ENCODE measurements at regions not wholly inside any gene's neighbourhood (a gene's known extent, or its start where the extent isn't known, plus 50 kb on each side); places are given as distances from the start of the nearest gene placed in this dataset.

DNA sequence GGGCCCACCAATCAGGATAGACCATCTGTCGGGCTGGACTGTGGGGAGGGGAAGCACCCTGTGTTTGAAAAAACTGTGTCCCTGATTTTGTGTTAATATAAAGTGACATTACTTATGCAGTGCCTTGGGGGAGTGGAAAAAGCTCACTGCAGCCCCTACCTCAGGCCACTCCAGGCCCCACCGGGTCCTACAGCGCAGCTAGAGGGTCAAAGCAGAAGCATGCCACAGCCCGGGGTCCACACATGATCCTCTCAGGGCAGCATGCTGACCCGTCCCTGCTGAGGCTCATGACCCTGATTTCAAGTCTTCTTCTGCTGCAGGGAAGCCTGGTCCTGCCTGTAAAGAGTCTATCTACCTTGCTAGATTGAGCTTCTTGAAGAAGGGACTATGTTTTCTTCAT, 133.0 kb upstream of the PLCB4 start:
- no peak for DNase-seq (ENCODE audit: low spot score)

DNA sequence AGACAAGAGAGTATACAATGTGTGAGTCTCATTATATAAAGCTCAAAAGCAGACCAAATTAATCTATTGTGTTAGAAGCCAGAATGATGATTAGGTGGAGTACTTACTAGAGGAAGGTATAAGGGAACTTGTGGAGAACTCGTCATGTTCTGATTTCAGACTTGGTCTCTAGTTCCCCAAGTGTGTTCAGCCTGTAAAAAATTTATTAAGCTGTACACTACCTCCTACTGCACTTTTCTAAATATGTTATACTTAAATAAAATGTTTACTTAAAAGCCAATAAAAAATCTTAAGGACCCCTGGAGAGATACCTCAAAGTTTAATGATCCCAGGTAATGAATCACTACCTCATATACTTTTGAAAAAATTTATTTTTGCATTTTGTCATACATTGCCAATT, 130.4 kb upstream of the PLCB4 start:
- DNase-seq (ENCODE audit: low spot score), result no peak

DNA sequence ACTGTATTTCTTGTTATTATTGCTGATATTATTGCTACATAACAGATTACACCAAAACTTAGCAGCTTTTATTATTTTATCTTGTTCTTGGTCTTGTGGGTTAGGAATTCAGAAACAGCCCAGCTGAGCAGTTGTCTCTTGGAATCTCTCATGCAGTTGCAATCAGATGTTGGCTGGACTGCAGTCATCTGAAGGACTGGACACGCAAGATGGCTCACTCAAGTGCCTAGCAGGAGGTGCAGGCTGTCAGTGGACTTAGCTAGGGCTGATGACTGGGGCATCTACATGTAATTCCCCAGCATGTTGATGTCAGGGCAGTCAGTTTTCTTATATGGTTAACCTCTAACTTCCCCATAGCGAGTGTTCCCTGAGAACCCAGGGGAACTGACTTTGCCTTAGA, 128.6 kb upstream of the PLCB4 start:
- DNase-seq (ENCODE audit: low spot score), result peak; percentile 76

DNA sequence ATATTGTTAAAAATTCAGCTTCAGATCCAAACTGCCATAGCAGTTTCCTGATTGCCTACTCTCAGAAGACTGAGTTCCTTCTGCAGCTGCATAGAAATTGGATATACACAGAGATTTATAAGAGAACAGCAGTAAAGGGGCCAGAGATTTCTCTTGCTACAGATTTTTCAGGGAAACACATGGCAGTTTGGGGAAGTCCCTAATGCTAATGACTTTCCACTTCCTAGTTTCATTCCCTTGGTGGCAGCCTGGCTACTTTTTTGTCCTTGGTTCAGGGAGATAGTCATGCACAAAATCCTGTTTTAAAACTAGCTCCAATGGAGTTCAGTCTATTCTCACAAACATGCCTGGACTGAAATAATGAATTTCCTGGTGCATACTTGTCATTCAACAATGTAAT, 125.3 kb upstream of the PLCB4 start:
- DNase-seq (ENCODE audit: low spot score), result peak; percentile 59

DNA sequence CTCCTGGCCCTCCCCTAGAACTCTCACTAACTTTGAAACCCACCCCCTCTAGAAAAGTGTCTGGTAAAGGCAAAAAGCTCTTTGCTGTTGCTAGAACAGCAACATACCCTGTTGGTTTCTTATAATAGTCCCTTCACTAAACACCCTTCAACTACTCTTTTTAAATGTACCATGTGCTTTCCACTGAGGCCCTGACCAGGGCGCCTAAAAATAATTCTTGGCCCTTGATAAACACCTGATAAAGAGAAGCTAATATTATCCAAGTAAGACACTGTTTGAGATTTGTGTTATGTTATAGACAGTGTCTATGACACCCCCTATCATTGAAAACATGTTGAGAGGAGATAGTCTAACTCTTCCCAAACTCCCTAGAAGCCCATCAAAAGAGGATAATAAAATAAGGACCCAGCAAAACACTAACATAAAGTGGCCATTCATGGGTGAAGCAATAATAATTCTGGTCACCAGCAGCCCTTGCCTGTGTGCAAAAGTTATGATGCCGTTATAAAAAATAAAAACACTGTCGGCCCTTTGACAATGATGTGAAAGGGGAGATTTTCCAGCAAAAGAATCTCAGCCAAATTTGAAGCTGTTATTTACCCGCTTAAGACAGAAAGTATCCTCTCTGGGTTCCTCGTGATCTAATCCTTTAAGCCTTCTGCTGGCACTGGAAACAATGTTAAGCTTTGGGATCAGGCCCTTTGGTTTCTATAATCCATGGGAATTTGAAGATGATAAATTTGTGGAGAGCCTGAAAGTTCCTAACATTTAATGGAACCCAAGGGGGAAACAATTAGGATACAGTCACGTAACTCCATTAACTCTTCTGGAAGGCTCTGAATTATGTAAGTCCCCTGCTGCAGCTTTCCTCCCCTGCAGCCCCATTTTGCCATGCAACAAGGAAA, 122.6 kb upstream of the PLCB4 start:
- DNase-seq (ENCODE audit: low spot score), result no peak

DNA sequence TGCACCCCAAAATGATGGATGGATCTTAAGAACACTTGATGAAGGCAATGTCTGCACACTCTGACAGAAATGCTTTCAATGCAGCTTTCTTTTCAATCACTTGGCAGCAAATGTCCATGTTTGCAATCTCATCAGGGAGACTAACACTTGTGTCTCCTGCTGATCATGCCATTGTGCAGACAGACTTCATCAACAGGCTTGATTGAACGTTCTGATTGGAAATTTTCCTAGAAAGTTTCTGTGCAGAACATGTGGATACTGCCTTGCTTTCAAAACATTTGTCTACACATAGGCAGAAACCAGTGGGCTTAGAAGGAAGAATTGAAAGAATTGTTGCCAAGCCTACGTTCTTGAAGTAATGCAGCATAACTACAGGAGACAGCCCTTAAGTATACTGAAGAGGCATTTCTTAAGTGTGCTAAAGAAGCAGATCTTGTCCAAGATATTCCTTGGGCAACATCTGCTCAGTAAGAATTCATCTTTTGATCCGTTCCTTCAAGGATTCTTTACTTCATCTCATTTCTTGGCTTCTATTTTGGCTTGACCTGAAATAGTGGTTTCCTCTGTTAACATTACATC, 120.4 kb upstream of the PLCB4 start:
- no peak for DNase-seq (ENCODE audit: low spot score)

DNA sequence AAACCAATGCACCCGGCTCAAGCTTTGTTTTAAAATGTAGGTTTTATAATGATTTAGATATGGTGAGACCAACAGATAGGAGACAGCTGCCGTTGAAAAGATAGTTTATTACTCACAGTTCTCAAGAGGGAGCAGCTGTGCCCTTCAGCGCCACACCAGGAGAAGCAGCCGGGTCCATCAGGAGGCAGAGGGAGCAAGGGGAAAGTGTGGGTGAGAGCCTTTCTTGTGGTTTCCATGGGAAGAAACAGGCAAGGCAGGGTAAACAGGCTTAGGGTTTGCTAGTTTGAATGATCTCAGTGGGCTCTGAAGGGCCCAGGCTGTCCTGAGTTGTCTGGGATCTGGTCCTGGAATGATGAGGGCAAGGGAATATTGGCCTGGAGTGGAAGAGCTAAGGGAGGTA, 117.7 kb upstream of the PLCB4 start:
- no peak for DNase-seq (ENCODE audit: low spot score)

DNA sequence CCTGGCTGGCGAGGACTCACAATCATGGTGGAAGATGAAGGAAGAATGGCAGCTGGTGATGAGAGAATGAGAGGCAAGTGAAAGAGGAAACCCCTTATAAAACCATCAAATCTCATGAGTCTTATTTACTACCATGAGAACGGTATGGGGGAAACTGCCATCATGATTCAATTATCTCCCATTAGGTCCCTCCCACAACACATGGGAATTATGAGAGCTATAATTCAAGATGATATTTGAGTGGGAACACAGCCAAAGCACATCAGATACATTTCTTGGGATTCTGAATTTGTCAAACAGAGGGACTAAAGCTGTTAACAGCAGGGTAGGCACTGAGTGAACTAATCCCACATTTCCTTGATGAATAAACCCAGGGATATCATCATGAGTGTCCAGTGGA, 116.2 kb upstream of the PLCB4 start:
- DNase-seq (ENCODE audit: low spot score), result no peak

DNA sequence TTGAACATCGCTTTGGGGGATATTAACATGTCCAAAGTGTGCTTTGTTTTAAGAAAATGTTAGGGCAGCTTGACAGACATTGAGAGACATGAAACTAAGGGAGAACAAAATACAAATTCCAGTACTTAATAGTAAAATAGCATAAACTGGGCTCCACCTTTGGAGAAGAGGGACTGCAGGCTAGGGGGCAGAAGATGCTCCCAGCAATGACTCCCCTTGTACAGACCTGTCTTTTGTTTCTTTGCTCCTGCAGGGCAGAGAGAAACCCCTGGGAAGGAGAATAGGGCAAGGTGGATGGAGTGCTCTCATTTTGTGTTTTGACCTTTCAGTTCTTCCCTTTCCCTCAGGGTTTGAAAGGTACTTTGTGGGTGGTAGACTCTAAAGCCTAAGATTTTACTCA, 115.6 kb upstream of the PLCB4 start:
- DNase-seq (ENCODE audit: low spot score), result no peak

DNA sequence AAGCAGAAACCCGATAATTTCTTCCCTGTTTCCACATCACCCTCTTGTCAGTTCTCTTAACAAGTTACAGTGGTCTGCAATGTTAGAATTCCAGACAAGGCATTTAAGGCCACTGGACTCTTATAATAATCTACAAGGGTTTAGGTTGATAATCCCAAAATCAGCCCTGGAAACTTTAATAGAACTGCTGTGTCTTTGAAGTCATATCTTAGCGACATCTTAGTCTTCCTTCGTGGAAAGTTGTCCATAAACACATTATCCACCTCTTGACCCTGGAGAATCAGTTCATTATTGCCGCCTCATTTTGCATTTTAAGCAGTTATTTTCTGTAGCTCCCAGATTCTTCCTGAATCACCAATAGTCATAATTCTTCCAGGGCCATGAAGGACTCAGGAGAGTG, 108.6 kb upstream of the PLCB4 start:
- no peak for DNase-seq (ENCODE audit: low spot score)

DNA sequence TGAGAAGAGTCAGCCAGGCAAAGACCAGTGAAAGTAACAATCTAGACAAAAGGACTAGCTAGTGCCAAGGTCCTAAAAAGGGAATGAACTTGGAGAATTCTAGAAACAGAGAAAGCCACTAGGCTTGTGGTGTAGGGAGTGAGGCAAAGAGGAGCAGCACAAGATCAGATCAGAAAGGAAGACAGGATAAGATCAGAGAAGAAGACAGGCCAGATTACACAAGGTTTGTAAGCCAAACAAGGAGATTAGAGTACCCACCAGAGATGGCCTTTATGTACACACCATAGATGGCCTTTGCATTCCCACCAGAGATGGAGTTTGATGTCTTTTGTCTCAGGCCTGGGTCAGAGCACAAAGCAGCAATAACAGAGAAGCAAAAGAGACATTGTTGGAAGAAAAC, 105.6 kb upstream of the PLCB4 start:
- DNase-seq (ENCODE audit: low spot score), result no peak

DNA sequence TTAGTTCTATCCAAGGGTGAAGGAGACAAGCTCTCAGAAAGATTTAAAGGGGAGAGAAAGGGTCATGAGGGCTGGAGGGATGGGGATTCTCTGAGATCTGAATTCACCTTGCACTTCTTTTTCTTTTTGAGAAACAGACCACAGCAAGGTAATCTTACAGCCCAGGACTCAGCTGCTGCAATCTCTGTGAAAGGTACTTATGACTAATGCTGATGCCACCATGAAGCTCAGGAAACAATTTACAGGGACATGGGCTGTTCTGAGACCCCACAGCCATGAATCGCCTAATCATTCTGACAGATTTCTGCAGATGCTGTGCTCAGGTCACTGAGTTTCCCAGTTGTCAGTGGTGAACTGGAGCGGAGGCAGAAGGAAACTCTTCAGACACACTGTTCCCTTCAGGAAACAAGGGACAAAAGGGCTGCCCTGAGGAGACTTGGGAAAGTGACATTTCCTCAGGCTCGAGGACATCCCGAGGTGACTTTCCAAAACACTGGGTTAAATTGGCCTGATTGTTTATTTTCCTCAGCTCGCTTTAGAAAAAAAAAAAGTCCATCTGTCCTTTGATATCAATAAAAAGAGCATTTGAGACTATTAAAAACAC, 103.8 kb upstream of the PLCB4 start:
- peak; percentile 30 for DNase-seq (ENCODE audit: low spot score)

DNA sequence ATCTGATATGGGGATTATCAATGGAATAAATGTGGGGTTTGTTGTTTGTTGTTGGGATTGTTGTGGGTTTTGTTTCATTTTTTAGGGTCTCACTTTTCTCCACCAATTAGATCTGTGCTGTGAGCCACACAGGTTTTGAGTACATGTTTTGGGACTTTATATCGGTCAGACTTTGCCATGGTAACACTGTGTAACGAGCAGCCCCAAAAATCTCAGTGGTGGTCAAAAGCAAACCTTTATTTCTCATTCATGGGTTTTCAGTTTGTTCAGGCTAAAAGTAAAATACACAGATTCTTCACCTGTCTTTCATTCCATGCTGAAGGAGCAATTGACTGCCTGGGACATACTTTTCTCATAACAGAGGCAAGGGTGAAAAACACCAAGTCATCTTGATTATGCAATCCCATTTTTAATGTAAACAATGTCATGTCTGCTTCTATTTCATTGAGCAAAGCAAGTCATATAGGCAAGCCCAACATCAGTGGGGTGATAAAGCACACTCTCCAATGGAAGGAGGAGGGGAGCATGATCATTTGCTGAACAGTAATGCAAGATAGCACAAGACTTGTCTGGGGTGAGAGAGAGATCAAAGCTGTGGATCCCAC, 101.1 kb upstream of the PLCB4 start:
- DNase-seq (ENCODE audit: low spot score), result no peak

DNA sequence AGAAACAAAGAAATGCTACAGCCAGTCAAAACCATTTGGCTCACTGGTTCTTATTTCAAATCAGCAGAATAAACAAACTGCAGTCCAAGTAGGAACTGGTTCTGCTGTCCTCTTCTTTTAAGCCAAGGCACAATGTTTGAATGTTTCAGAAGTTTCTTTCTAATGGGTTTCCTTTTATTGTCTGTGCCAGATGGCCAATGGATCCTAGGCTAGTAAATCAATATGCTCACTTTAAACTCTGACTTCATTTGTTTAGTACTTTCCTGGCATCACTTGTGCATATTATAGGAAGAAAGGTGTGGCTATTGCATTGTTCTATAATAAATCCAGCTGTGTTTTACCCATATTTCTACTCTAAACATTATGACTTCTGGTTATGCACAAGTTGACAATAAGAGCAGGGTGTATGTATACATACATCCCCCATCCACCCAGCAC, 99.7 kb upstream of the PLCB4 start:
- no peak for DNase-seq (ENCODE audit: low spot score)

DNA sequence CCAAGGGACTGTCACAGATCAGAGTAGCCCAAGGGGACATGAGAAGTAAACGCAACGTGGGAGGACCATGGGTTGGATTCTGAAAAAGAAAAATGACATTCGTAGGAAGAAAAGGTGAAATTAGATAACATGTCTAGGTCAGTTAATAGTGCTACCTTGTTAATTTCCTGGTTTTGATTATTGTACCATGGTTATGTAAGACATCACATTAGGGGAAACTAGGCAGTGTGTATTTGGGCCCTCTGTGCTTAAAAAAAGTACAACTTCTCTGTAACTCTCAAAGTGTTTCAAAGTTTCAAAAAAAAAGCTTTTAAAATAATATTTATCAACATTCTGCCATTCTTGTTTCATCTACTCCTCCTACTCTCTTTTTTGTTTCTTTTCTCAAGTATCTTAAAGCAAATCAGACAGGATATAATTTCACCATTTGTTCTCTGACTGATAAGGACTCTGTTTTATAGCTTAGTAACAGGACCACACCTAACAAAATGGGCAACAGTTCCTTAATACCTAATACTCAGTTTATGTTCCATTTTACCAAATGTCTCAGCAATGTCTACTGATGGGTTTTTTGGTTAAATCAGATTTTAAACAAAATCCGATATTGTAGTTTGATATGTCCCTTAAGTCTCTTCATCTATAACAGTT, 97.1 kb upstream of the PLCB4 start:
- no peak for DNase-seq (ENCODE audit: low spot score)

DNA sequence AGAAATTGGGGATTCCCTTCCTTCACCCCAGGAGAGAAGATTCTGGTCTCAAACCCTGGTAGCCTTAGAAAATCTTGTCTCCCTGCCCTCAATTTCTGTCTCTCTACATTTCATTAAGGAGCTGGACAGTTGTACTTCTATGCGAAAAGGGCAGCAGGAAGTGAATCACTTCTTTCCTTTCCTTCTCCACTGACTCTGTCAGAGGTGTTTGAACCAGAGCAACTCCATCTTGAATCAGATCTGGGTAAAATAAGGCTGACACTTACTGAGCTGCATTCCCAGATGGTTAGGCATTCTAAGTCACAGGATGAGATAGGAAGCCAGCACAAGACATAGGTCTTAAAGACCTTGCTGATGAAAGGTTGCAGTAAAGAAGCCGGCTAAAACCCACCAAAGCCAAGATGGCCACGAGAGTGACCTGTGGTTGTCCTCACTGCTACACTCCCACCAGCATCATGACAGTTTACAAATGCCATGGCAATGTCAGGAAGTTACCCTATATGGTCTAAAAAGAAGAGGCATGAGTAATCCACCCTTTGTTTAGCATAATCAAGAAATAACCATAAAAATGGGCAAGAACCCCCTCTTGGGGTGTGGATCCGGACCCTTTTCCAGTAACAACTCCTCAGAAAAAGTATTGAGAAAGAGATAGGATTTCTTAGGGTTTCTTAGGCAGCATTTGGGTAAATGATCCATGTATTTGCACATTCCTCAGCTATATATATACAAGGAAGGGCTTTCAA, 95.8 kb upstream of the PLCB4 start:
- no peak for DNase-seq (ENCODE audit: low spot score)

DNA sequence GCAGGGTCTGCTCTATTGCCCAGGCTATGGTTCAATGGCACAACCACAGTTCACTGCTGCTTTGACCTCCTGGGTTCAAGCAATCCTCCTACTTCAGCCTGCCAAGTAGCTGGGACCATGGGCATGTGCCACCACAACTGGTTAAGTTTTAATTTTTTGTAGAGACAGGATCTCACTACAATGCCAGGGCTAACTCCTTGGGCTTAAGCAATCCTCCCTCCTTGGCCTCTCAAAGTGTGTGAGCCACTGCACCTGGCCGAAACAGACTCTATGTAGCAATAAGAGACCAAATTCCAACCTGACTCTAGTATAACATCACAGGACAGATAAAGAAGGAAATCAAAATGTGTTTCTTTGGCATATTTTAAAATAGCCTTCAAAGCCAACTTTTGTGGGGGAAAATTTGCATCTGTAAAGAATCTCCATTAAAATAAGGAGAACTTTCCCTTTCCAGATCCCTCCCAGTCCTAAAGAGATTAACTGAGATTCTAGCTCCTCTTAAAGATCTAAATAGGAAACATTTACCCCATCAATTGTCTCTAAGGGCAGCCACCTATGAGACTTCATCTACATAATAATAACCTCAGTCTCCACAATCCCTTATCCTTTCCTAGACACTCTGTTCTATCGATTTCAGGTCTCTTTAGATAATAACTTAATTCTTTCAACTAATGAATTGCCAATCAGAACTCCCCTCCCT, 94.7 kb upstream of the PLCB4 start:
- no peak for DNase-seq (ENCODE audit: low spot score)

DNA sequence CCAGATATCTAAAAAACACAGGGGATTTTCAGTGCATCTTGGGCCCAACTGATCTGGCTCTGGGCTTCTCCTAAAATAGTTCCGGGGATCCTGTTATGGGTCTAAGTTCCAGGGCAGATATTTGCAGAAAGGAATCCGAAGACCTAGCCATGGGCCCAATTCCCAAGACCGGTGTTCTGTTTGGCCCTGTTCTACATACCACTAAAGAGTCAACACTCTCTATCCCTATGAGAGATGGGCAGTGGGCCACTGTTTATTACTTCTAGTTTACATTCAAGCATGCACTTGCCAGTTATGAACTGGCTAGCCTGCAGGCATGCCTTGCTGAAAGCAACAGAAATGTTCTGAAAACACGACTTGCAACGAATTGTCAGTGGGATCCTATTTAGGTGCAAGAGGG, 87.4 kb upstream of the PLCB4 start:
- DNase-seq (ENCODE audit: low spot score), result no peak

DNA sequence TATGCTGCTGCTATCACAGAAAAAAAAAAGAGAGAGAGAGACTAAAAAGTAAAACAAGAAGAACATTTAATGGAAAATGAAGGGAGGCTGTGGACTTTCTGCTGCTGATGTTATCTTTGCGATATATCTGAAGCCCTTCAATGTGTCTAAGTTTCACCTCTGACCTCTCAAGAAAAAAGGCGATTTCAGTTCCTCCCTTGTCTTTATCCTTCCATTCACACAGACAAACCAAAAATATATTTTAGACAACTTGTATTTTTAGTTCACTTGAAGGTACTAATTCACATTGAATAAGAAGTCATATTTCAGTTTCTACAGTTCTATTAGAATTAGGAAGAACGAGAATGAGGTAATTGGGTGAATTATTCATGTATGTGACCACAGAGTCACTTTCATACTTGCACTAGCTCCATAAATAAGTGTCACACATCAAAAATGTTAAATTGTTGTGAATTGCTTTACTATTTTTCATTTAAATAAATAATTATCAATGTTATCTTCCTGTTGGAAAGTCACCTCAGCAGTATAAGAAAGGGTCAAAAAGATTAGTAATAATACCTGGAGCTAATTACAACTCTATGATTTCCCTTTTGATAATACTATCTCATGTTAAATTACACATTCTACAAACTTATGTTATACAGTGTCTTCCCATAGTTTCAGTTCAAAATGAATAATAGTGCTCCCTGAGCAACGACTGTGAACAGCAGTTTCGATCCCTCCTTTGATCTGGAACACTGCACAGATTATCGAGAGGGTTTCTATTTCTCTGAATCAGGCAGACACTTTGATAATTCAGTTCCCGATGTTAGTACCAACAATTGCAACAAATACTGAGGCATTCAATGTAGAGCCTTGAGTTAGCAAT, 85.2 kb upstream of the PLCB4 start:
- no peak for DNase-seq (ENCODE audit: low spot score)

DNA sequence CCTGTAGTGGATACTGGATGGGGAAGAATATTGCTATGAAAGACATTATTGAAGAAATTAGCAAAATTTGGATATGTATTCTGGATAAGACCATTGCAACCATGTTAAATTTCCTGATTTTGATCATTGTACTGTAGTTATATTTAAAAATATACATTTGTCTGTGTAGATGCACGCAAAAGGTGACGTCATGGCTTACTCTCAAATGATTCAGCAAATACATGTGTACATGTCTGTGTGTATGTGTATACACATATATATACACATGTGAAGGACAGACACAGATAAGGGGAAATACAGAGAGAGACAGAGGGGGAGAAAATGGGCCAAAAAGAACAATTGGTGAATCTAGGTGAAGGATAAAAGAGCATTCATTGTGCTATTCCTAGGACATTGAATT, 82.3 kb upstream of the PLCB4 start:
- no peak for DNase-seq (ENCODE audit: low spot score)
